ENCODE measurements at regions not wholly inside any gene's neighbourhood (a gene's known extent, or its start where the extent isn't known, plus 50 kb on each side); places are given as distances from the start of the nearest gene placed in this dataset.

DNA sequence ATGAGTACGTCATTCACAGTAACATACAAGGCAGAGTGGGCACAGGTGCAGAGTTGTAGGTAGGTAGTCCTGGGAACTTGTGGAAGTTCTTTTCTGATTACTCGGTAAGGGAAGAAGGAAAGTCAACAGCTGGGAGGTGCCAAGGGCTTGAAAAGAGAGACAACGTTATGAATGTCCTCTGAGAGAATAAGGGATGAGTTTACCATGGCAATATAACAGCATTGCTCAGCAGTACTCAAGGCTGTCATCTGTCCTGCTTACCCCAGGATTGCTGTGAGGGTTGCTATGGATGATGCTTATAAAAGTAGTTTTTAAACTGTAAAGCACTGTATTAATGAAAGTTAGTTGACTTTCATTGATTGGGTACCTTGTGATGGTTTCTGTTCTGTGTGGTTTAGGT lies 369.1 kb upstream of the SGCD start:
- Histone ChIP-seq H3K27me3 (ENCODE audit: control insufficient read depth in 3 of 3, insufficient read depth in 3 of 3, low read depth in 1 of 3, low read length in 3 of 3) (no peaks in the 10 kb centered on the region), H2AFZ (ENCODE audit: low read length) (no peak overlapping the region), H2BK120ac (ENCODE audit: low read depth, low read length) (no peak overlapping the region), H3K27ac (replicated peaks; ENCODE audit: low read length) (no peak overlapping the region), H2AK5ac (ENCODE audit: low read depth, low read length) (no peak overlapping the region), H2BK15ac (ENCODE audit: low read length) (no peak overlapping the region), H3K9me3 (replicated peaks in 1 of 2; ENCODE audit: control insufficient read depth in 2 of 2, insufficient read depth in 1 of 2, low read depth in 1 of 2, low read length in 2 of 2) (no peaks in the 10 kb centered on the region), H3K4me3 (ENCODE audit: low read length in 2 of 2) (no peak overlapping the region), H3K4ac (ENCODE audit: low read length) (no peak overlapping the region), H3K9ac (ENCODE audit: low read depth, low read length, poor library complexity) (no peak overlapping the region), H3K4me1 (ENCODE audit: control insufficient read depth in 2 of 2, insufficient read depth in 1 of 2, low read depth in 1 of 2, low read length in 2 of 2) (peaks cover 0 to 2% of the 10 kb centered on the region in 2 donors), H3K79me1 (ENCODE audit: low read depth, low read length) (no peaks in the 10 kb centered on the region), H3K23ac (ENCODE audit: low read depth, low read length, poor library complexity) (no peak overlapping the region), H3K18ac (ENCODE audit: low read length) (no peak overlapping the region), H3K36me3 (replicated peaks in 1 of 2; ENCODE audit: control insufficient read depth in 2 of 2, insufficient read depth in 2 of 2, low read length in 2 of 2) (no peaks in the 10 kb centered on the region), H2BK5ac (ENCODE audit: low read length) (no peak overlapping the region), H2BK12ac (ENCODE audit: low read length) (no peak overlapping the region), H3K14ac (ENCODE audit: low read length) (no peak overlapping the region), H4K8ac (ENCODE audit: low read depth, low read length) (no peak overlapping the region), H4K91ac (ENCODE audit: low read depth, low read length, poor library complexity) (no peak overlapping the region), H3K4me2 (ENCODE audit: insufficient read depth, low read length, poor library complexity, severe bottlenecking) (no peak overlapping the region)
- no peak for DNase-seq (ENCODE audit: low spot score)
- WGBS, 2 donors (ENCODE audit: extremely low coverage in 2 of 2, insufficient read length in 2 of 2, insufficient replicate concordance in 1 of 2): no CpG with 5 or more reads among the region's 3 CpGs

GRCh38 chr5:155959082-155959481 lies 367.9 kb upstream of the SGCD start:
- Histone ChIP-seq H3K4me1 (ENCODE audit: control insufficient read depth in 2 of 2, insufficient read depth in 1 of 2, low read depth in 1 of 2, low read length in 2 of 2) (peaks cover 0 to 2% of the 10 kb centered on the region in 2 donors), H2BK120ac (ENCODE audit: low read depth, low read length) (no peak overlapping the region), H2BK12ac (ENCODE audit: low read length) (no peak overlapping the region), H3K79me1 (ENCODE audit: low read depth, low read length) (no peaks in the 10 kb centered on the region), H3K36me3 (replicated peaks in 1 of 2; ENCODE audit: control insufficient read depth in 2 of 2, insufficient read depth in 2 of 2, low read length in 2 of 2) (no peaks in the 10 kb centered on the region), H3K4ac (ENCODE audit: low read length) (no peak overlapping the region), H2BK15ac (ENCODE audit: low read length) (no peak overlapping the region), H3K9me3 (replicated peaks in 1 of 2; ENCODE audit: control insufficient read depth in 2 of 2, insufficient read depth in 1 of 2, low read depth in 1 of 2, low read length in 2 of 2) (no peaks in the 10 kb centered on the region), H4K8ac (ENCODE audit: low read depth, low read length) (no peak overlapping the region), H3K23ac (ENCODE audit: low read depth, low read length, poor library complexity) (no peak overlapping the region), H2AK5ac (ENCODE audit: low read depth, low read length) (no peak overlapping the region), H3K4me3 (ENCODE audit: low read length in 2 of 2) (no peak overlapping the region), H3K27ac (replicated peaks; ENCODE audit: low read length) (no peak overlapping the region), H2AFZ (ENCODE audit: low read length) (no peak overlapping the region), H3K14ac (ENCODE audit: low read length) (no peak overlapping the region), H3K4me2 (ENCODE audit: insufficient read depth, low read length, poor library complexity, severe bottlenecking) (no peak overlapping the region), H4K91ac (ENCODE audit: low read depth, low read length, poor library complexity) (no peak overlapping the region), H3K9ac (ENCODE audit: low read depth, low read length, poor library complexity) (no peak overlapping the region), H3K18ac (ENCODE audit: low read length) (no peak overlapping the region), H3K27me3 (ENCODE audit: control insufficient read depth in 3 of 3, insufficient read depth in 3 of 3, low read depth in 1 of 3, low read length in 3 of 3) (no peaks in the 10 kb centered on the region), H2BK5ac (ENCODE audit: low read length) (no peak overlapping the region)
- WGBS, 2 donors (ENCODE audit: extremely low coverage in 2 of 2, insufficient read length in 2 of 2, insufficient replicate concordance in 1 of 2): no CpG with 5 or more reads among the region's 2 CpGs
- DNase-seq (ENCODE audit: low spot score): no peak

- DNase-seq (ENCODE audit: low spot score): no peak
- Histone ChIP-seq H3K4me2 (ENCODE audit: insufficient read depth, low read length, poor library complexity, severe bottlenecking) (no peak overlapping the region), H4K91ac (ENCODE audit: low read depth, low read length, poor library complexity) (no peak overlapping the region), H3K27ac (replicated peaks; ENCODE audit: low read length) (no peak overlapping the region), H2BK5ac (ENCODE audit: low read length) (no peak overlapping the region), H2BK120ac (ENCODE audit: low read depth, low read length) (no peak overlapping the region), H3K9me3 (replicated peaks in 1 of 2; ENCODE audit: control insufficient read depth in 2 of 2, insufficient read depth in 1 of 2, low read depth in 1 of 2, low read length in 2 of 2) (no peaks in the 10 kb centered on the region), H3K79me1 (ENCODE audit: low read depth, low read length) (no peaks in the 10 kb centered on the region), H2BK12ac (ENCODE audit: low read length) (no peak overlapping the region), H4K8ac (ENCODE audit: low read depth, low read length) (no peak overlapping the region), H3K14ac (ENCODE audit: low read length) (no peak overlapping the region), H3K4me1 (ENCODE audit: control insufficient read depth in 2 of 2, insufficient read depth in 1 of 2, low read depth in 1 of 2, low read length in 2 of 2) (no peaks in the 10 kb centered on the region), H3K9ac (ENCODE audit: low read depth, low read length, poor library complexity) (no peak overlapping the region), H3K23ac (ENCODE audit: low read depth, low read length, poor library complexity) (no peak overlapping the region), H2AK5ac (ENCODE audit: low read depth, low read length) (no peak overlapping the region), H3K4ac (ENCODE audit: low read length) (no peak overlapping the region), H3K18ac (ENCODE audit: low read length) (peak overlapping the region; percentile 48), H2BK15ac (ENCODE audit: low read length) (no peak overlapping the region), H3K36me3 (replicated peaks in 1 of 2; ENCODE audit: control insufficient read depth in 2 of 2, insufficient read depth in 2 of 2, low read length in 2 of 2) (no peaks in the 10 kb centered on the region), H2AFZ (ENCODE audit: low read length) (no peak overlapping the region), H3K4me3 (ENCODE audit: low read length in 2 of 2) (no peak overlapping the region), H3K27me3 (ENCODE audit: control insufficient read depth in 3 of 3, insufficient read depth in 3 of 3, low read depth in 1 of 3, low read length in 3 of 3) (no peaks in the 10 kb centered on the region)
- WGBS, 2 donors (ENCODE audit: extremely low coverage in 2 of 2, insufficient read length in 2 of 2, insufficient replicate concordance in 1 of 2): 100% methylated on average over 1 of the region's 3 CpGs; no CpG with 5 or more reads in 1 of the 2 donors
Measured at GRCh38 chr5:155960177-155960576, 366.8 kb upstream of the SGCD start.

DNA sequence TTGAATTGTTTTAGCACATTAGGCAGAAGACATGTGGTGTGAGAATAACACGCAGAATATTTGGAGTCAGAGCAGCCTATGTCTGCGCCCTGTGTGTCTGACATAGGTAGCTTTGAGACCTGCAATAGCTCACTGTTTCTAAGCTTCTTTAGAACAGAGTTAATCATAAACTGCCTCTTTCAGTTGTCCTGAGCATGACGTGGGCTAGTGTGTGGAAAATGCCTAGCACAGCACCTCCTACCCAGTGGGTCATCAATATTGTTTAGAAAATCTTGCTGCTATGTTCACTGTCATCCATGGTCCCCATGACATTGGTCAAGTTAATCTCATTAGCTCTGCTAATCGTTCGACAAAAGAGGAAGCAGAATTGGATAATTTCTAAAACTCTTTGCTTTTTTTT lies 357.4 kb upstream of the SGCD start:
- no peak overlapping the region for H2AFZ ChIP-seq (ENCODE audit: low read length)
- no peak overlapping the region for H3K14ac ChIP-seq (ENCODE audit: low read length)
- no peak overlapping the region for H2BK15ac ChIP-seq (ENCODE audit: low read length)
- H3K4me1 ChIP-seq (ENCODE audit: control insufficient read depth in 2 of 2, insufficient read depth in 1 of 2, low read depth in 1 of 2, low read length in 2 of 2): no peaks in the 10 kb centered on the region
- no peaks in the 10 kb centered on the region for H3K79me1 ChIP-seq (ENCODE audit: low read depth, low read length)
- no peaks in the 10 kb centered on the region for H3K9me3 ChIP-seq (replicated peaks in 1 of 2; ENCODE audit: control insufficient read depth in 2 of 2, insufficient read depth in 1 of 2, low read depth in 1 of 2, low read length in 2 of 2)
- no peak overlapping the region for H2BK12ac ChIP-seq (ENCODE audit: low read length)
- no peak overlapping the region for H3K4me3 ChIP-seq (ENCODE audit: low read length in 2 of 2)
- no peak overlapping the region for H2BK120ac ChIP-seq (ENCODE audit: low read depth, low read length)
- H4K91ac ChIP-seq (ENCODE audit: low read depth, low read length, poor library complexity): no peak overlapping the region
- no peaks in the 10 kb centered on the region for H3K36me3 ChIP-seq (replicated peaks in 1 of 2; ENCODE audit: control insufficient read depth in 2 of 2, insufficient read depth in 2 of 2, low read length in 2 of 2)
- no peak overlapping the region for H2AK5ac ChIP-seq (ENCODE audit: low read depth, low read length)
- no peak overlapping the region for H4K8ac ChIP-seq (ENCODE audit: low read depth, low read length)
- H3K4ac ChIP-seq (ENCODE audit: low read length): no peak overlapping the region
- DNase-seq (ENCODE audit: low spot score): no peak
- H3K9ac ChIP-seq (ENCODE audit: low read depth, low read length, poor library complexity): no peak overlapping the region
- H3K27ac ChIP-seq (replicated peaks; ENCODE audit: low read length): no peak overlapping the region
- no CpG with 5 or more reads among the region's 5 CpGs for WGBS, 2 donors (ENCODE audit: extremely low coverage in 2 of 2, insufficient read length in 2 of 2, insufficient replicate concordance in 1 of 2)
- H3K23ac ChIP-seq (ENCODE audit: low read depth, low read length, poor library complexity): no peak overlapping the region
- H2BK5ac ChIP-seq (ENCODE audit: low read length): no peak overlapping the region
- no peaks in the 10 kb centered on the region for H3K27me3 ChIP-seq (ENCODE audit: control insufficient read depth in 3 of 3, insufficient read depth in 3 of 3, low read depth in 1 of 3, low read length in 3 of 3)
- no peak overlapping the region for H3K18ac ChIP-seq (ENCODE audit: low read length)
- H3K4me2 ChIP-seq (ENCODE audit: insufficient read depth, low read length, poor library complexity, severe bottlenecking): no peak overlapping the region
